ENCODE measurements at regions not wholly inside any gene's neighbourhood (a gene's known extent, or its start where the extent isn't known, plus 50 kb on each side); places are given as distances from the start of the nearest gene placed in this dataset.

- no peak overlapping the region for H3K4me3 ChIP-seq (ENCODE audit: insufficient read depth in 1 of 2, low read depth in 1 of 2, low read length in 2 of 2)
- no peak overlapping the region for H2BK15ac ChIP-seq (ENCODE audit: low read depth, poor library complexity, severe bottlenecking)
- no peak overlapping the region for H2BK5ac ChIP-seq (ENCODE audit: low read depth, low read length, poor library complexity, severe bottlenecking)
- no peak overlapping the region for H3K23ac ChIP-seq (ENCODE audit: low read length in 2 of 2)
- no peak for DNase-seq
- no peak overlapping the region for H2BK120ac ChIP-seq (ENCODE audit: low read depth, low read length)
- H2AFZ ChIP-seq (ENCODE audit: low read depth, low read length) = no peak overlapping the region
- H3K79me1 ChIP-seq (replicated peaks; ENCODE audit: low read length, poor library complexity, severe bottlenecking) = no peaks in the 10 kb centered on the region
- no peak overlapping the region for H3K4ac ChIP-seq (ENCODE audit: low read depth in 1 of 2, low read length in 2 of 2)
- no peak overlapping the region for H3K18ac ChIP-seq (ENCODE audit: low read depth in 1 of 2, low read length in 2 of 2)
- no peaks in the 10 kb centered on the region for H3K4me1 ChIP-seq (ENCODE audit: control insufficient read depth, insufficient read depth, low read depth, low read length)
- no peak overlapping the region for H4K91ac ChIP-seq (ENCODE audit: low read length)
- no peak overlapping the region for H2BK12ac ChIP-seq (ENCODE audit: low read length in 2 of 2)
- H3K36me3 ChIP-seq (ENCODE audit: control insufficient read depth in 1 of 2, insufficient read depth in 2 of 2, low read depth in 1 of 2, low read length in 2 of 2) = no peaks in the 10 kb centered on the region
- no peak overlapping the region for H3K27ac ChIP-seq (ENCODE audit: low read length, poor library complexity, severe bottlenecking)
- 100% methylated on average over 1 of the region's 4 CpGs for WGBS
- H3K4me2 ChIP-seq (ENCODE audit: low read length, poor library complexity, severe bottlenecking) = no peak overlapping the region
- no peak overlapping the region for H4K8ac ChIP-seq (ENCODE audit: low read length)
- no peak overlapping the region for H3K9ac ChIP-seq (ENCODE audit: low read length)
- H3K27me3 ChIP-seq (ENCODE audit: control insufficient read depth in 1 of 2, insufficient read depth in 1 of 2, low read length in 2 of 2) = no peaks in the 10 kb centered on the region
- no peak overlapping the region for H3K14ac ChIP-seq (ENCODE audit: low read length in 2 of 2)
- H3K9me3 ChIP-seq (ENCODE audit: control insufficient read depth, low read length) = peaks cover 5% of the 10 kb centered on the region
- no peak overlapping the region for H2AK5ac ChIP-seq (ENCODE audit: low read length, severe bottlenecking)
Measured at GRCh38 chr2:194155431-194155830, 1501.6 kb upstream of the SLC39A10 start.

- Histone ChIP-seq H2BK120ac (ENCODE audit: low read depth, low read length) (no peak overlapping the region), H3K36me3 (ENCODE audit: control insufficient read depth in 1 of 2, insufficient read depth in 2 of 2, low read depth in 1 of 2, low read length in 2 of 2) (no peaks in the 10 kb centered on the region), H4K8ac (ENCODE audit: low read length) (no peak overlapping the region), H2AK5ac (ENCODE audit: low read length, severe bottlenecking) (no peak overlapping the region), H2AFZ (ENCODE audit: low read depth, low read length) (no peak overlapping the region), H2BK15ac (ENCODE audit: low read depth, poor library complexity, severe bottlenecking) (no peak overlapping the region), H3K14ac (ENCODE audit: low read length in 2 of 2) (no peak overlapping the region), H3K4me1 (ENCODE audit: control insufficient read depth, insufficient read depth, low read depth, low read length) (no peaks in the 10 kb centered on the region), H3K4me3 (ENCODE audit: insufficient read depth in 1 of 2, low read depth in 1 of 2, low read length in 2 of 2) (no peak overlapping the region), H2BK5ac (ENCODE audit: low read depth, low read length, poor library complexity, severe bottlenecking) (no peak overlapping the region), H3K27ac (ENCODE audit: low read length, poor library complexity, severe bottlenecking) (no peak overlapping the region), H2BK12ac (ENCODE audit: low read length in 2 of 2) (no peak overlapping the region), H3K9ac (ENCODE audit: low read length) (no peak overlapping the region), H3K23ac (ENCODE audit: low read length in 2 of 2) (no peak overlapping the region), H3K9me3 (ENCODE audit: control insufficient read depth, low read length) (no peaks in the 10 kb centered on the region), H3K18ac (ENCODE audit: low read depth in 1 of 2, low read length in 2 of 2) (no peak overlapping the region), H3K4me2 (ENCODE audit: low read length, poor library complexity, severe bottlenecking) (no peak overlapping the region), H3K27me3 (ENCODE audit: control insufficient read depth in 1 of 2, insufficient read depth in 1 of 2, low read length in 2 of 2) (no peaks in the 10 kb centered on the region), H3K79me1 (replicated peaks; ENCODE audit: low read length, poor library complexity, severe bottlenecking) (no peaks in the 10 kb centered on the region), H3K4ac (ENCODE audit: low read depth in 1 of 2, low read length in 2 of 2) (no peak overlapping the region), H4K91ac (ENCODE audit: low read length) (no peak overlapping the region)
- no peak for DNase-seq
- no CpG with 5 or more reads among the region's 1 CpG for WGBS
Measured at GRCh38 chr2:194151231-194151630, 1505.8 kb upstream of the SLC39A10 start.

GRCh38 chr2:194135463-194135862 lies 1521.6 kb upstream of the SLC39A10 start:
- H3K27ac ChIP-seq (ENCODE audit: low read length, poor library complexity, severe bottlenecking) = no peak overlapping the region
- H3K14ac ChIP-seq (ENCODE audit: low read length in 2 of 2) = no peak overlapping the region
- H3K4me1 ChIP-seq (ENCODE audit: control insufficient read depth, insufficient read depth, low read depth, low read length) = no peaks in the 10 kb centered on the region
- no peaks in the 10 kb centered on the region for H3K9me3 ChIP-seq (ENCODE audit: control insufficient read depth, low read length)
- no peak overlapping the region for H2BK15ac ChIP-seq (ENCODE audit: low read depth, poor library complexity, severe bottlenecking)
- H3K18ac ChIP-seq (ENCODE audit: low read depth in 1 of 2, low read length in 2 of 2) = no peak overlapping the region
- no peak overlapping the region for H3K4me2 ChIP-seq (ENCODE audit: low read length, poor library complexity, severe bottlenecking)
- H3K79me1 ChIP-seq (replicated peaks; ENCODE audit: low read length, poor library complexity, severe bottlenecking) = no peaks in the 10 kb centered on the region
- no peak overlapping the region for H4K8ac ChIP-seq (ENCODE audit: low read length)
- H3K4ac ChIP-seq (ENCODE audit: low read depth in 1 of 2, low read length in 2 of 2) = no peak overlapping the region
- no peak overlapping the region for H2AK5ac ChIP-seq (ENCODE audit: low read length, severe bottlenecking)
- no peak overlapping the region for H2BK120ac ChIP-seq (ENCODE audit: low read depth, low read length)
- H3K9ac ChIP-seq (ENCODE audit: low read length) = no peak overlapping the region
- H2BK5ac ChIP-seq (ENCODE audit: low read depth, low read length, poor library complexity, severe bottlenecking) = no peak overlapping the region
- DNase-seq = no peak
- H2BK12ac ChIP-seq (ENCODE audit: low read length in 2 of 2) = no peak overlapping the region
- no peaks in the 10 kb centered on the region for H3K36me3 ChIP-seq (ENCODE audit: control insufficient read depth in 1 of 2, insufficient read depth in 2 of 2, low read depth in 1 of 2, low read length in 2 of 2)
- H3K23ac ChIP-seq (ENCODE audit: low read length in 2 of 2) = no peak overlapping the region
- no peak overlapping the region for H3K4me3 ChIP-seq (ENCODE audit: insufficient read depth in 1 of 2, low read depth in 1 of 2, low read length in 2 of 2)
- no peak overlapping the region for H2AFZ ChIP-seq (ENCODE audit: low read depth, low read length)
- 63% methylated on average over 8 of the region's 8 CpGs for WGBS
- H4K91ac ChIP-seq (ENCODE audit: low read length) = no peak overlapping the region
- no peaks in the 10 kb centered on the region for H3K27me3 ChIP-seq (ENCODE audit: control insufficient read depth in 1 of 2, insufficient read depth in 1 of 2, low read length in 2 of 2)

- no peak for DNase-seq
- no peak overlapping the region for H3K27ac ChIP-seq (ENCODE audit: low read length, poor library complexity, severe bottlenecking)
- H3K4me2 ChIP-seq (ENCODE audit: low read length, poor library complexity, severe bottlenecking) = no peak overlapping the region
- no peak overlapping the region for H2AFZ ChIP-seq (ENCODE audit: low read depth, low read length)
- no peak overlapping the region for H3K9ac ChIP-seq (ENCODE audit: low read length)
- no peak overlapping the region for H4K8ac ChIP-seq (ENCODE audit: low read length)
- no peak overlapping the region for H3K4me3 ChIP-seq (ENCODE audit: insufficient read depth in 1 of 2, low read depth in 1 of 2, low read length in 2 of 2)
- H3K23ac ChIP-seq (ENCODE audit: low read length in 2 of 2) = no peak overlapping the region
- H3K18ac ChIP-seq (ENCODE audit: low read depth in 1 of 2, low read length in 2 of 2) = no peak overlapping the region
- no peak overlapping the region for H2BK12ac ChIP-seq (ENCODE audit: low read length in 2 of 2)
- no peaks in the 10 kb centered on the region for H3K36me3 ChIP-seq (ENCODE audit: control insufficient read depth in 1 of 2, insufficient read depth in 2 of 2, low read depth in 1 of 2, low read length in 2 of 2)
- no peak overlapping the region for H2BK5ac ChIP-seq (ENCODE audit: low read depth, low read length, poor library complexity, severe bottlenecking)
- no peaks in the 10 kb centered on the region for H3K27me3 ChIP-seq (ENCODE audit: control insufficient read depth in 1 of 2, insufficient read depth in 1 of 2, low read length in 2 of 2)
- no peaks in the 10 kb centered on the region for H3K4me1 ChIP-seq (ENCODE audit: control insufficient read depth, insufficient read depth, low read depth, low read length)
- H3K14ac ChIP-seq (ENCODE audit: low read length in 2 of 2) = no peak overlapping the region
- H3K4ac ChIP-seq (ENCODE audit: low read depth in 1 of 2, low read length in 2 of 2) = no peak overlapping the region
- H4K91ac ChIP-seq (ENCODE audit: low read length) = no peak overlapping the region
- WGBS = 70% methylated on average over 4 of the region's 4 CpGs
- H3K9me3 ChIP-seq (ENCODE audit: control insufficient read depth, low read length) = peaks cover 4% of the 10 kb centered on the region
- no peaks in the 10 kb centered on the region for H3K79me1 ChIP-seq (replicated peaks; ENCODE audit: low read length, poor library complexity, severe bottlenecking)
- H2AK5ac ChIP-seq (ENCODE audit: low read length, severe bottlenecking) = no peak overlapping the region
- no peak overlapping the region for H2BK120ac ChIP-seq (ENCODE audit: low read depth, low read length)
- no peak overlapping the region for H2BK15ac ChIP-seq (ENCODE audit: low read depth, poor library complexity, severe bottlenecking)
Measured at GRCh38 chr2:194128810-194129209, 1528.2 kb upstream of the SLC39A10 start.
